HG03066 (cell line): ENCODE measurements at regions not wholly inside any gene's neighbourhood (a gene's known extent, or its start where the extent isn't known, plus 50 kb on each side); places are given as distances from the start of the nearest gene placed in this dataset.

ENCODE experiments used
- ATAC-seq: cut with Tn5 transposase; IDR thresholded peaks from one replicate; pipeline ENCODE4 v1.9.1; 2021; ENCODE audit warnings: low read depth; ENCODE audit not compliant: unreplicated experiment

GRCh38 chr3:116980099-116980498 is 270.5 kb downstream of the TUSC7 start:
- no peak for ATAC-seq

GRCh38 chr3:116981089-116981488 is 271.5 kb downstream of the TUSC7 start:
- no peak for ATAC-seq

GRCh38 chr3:116984301-116984700 is 274.7 kb downstream of the TUSC7 start:
- ATAC-seq: no peak

GRCh38 chr3:116994351-116994879 is 284.8 kb downstream of the TUSC7 start:
- ATAC-seq: no peak

GRCh38 chr3:117003501-117003900 is 293.9 kb downstream of the TUSC7 start:
- no peak for ATAC-seq

- no peak for ATAC-seq
Measured at GRCh38 chr3:117005274-117005673, 295.7 kb downstream of the TUSC7 start.

- ATAC-seq: no peak
Measured at GRCh38 chr3:117005911-117006522, 296.4 kb downstream of the TUSC7 start.

- ATAC-seq: no peak
Measured at GRCh38 chr3:117010318-117010717, 300.7 kb downstream of the TUSC7 start.

GRCh38 chr3:117011687-117012250 is 302.2 kb downstream of the TUSC7 start:
- no peak for ATAC-seq

GRCh38 chr3:117016378-117016777 is 306.8 kb downstream of the TUSC7 start:
- ATAC-seq: no peak

GRCh38 chr3:117017135-117017894 is 307.7 kb downstream of the TUSC7 start:
- ATAC-seq: peak; percentile 77

GRCh38 chr3:117018655-117019054 is 309.1 kb downstream of the TUSC7 start:
- no peak for ATAC-seq

GRCh38 chr3:117019082-117019713 is 309.6 kb downstream of the TUSC7 start:
- peak; percentile 65 for ATAC-seq

GRCh38 chr3:117026401-117026800 is 316.8 kb downstream of the TUSC7 start:
- no peak for ATAC-seq

- no peak for ATAC-seq
Measured at GRCh38 chr3:117035745-117036144, 326.2 kb downstream of the TUSC7 start.

- peak; percentile 66 for ATAC-seq
Measured at GRCh38 chr3:117036259-117036799, 326.8 kb downstream of the TUSC7 start.

- no peak for ATAC-seq
Measured at GRCh38 chr3:117045143-117045542, 335.6 kb downstream of the TUSC7 start.

- no peak for ATAC-seq
Measured at GRCh38 chr3:117047951-117048705, 338.5 kb downstream of the TUSC7 start.

- no peak for ATAC-seq
Measured at GRCh38 chr3:117052395-117052794, 342.8 kb downstream of the TUSC7 start.

- no peak for ATAC-seq
Measured at GRCh38 chr3:117054556-117054955, 345.0 kb downstream of the TUSC7 start.
